HL-60 (cell line): ENCODE measurements at regions not wholly inside any gene's neighbourhood (a gene's known extent, or its start where the extent isn't known, plus 50 kb on each side); places are given as distances from the start of the nearest gene placed in this dataset.

Experiments used
- GABPA ChIP-seq: IDR thresholded peaks from 2 replicates; pipeline ENCODE4 v1.6.1; 2012; ENCODE audit warnings: low read depth
- TF ChIP-seq, protein P1 (sequence below): IDR thresholded peaks from one replicate; pipeline ENCODE4 v1.5.1; 2011; ENCODE audit warnings: low read length, control low read depth, inconsistent platforms; ENCODE audit not compliant: insufficient read depth

DNA sequence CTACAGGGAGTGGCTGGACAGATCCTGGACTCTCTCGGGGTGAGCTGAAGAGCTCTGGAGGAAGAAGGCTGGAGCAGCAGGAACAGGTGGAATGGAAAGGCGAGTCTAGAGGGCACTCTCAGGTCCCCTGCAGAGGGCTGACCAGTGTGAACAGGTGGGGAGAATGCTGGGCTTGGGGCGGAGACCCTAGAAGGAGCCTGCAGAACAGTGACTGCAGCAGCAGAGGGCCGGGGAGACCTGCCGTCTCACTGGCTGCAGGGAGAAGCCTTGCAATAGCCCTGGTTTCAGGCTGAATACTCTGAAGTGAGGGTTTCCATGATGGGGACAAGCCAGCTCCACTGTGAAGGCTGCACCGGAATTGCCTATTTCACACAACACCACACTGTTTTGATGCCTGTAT lies 626.7 kb upstream of the SALL3 start:
- TF ChIP-seq, protein P1, sequence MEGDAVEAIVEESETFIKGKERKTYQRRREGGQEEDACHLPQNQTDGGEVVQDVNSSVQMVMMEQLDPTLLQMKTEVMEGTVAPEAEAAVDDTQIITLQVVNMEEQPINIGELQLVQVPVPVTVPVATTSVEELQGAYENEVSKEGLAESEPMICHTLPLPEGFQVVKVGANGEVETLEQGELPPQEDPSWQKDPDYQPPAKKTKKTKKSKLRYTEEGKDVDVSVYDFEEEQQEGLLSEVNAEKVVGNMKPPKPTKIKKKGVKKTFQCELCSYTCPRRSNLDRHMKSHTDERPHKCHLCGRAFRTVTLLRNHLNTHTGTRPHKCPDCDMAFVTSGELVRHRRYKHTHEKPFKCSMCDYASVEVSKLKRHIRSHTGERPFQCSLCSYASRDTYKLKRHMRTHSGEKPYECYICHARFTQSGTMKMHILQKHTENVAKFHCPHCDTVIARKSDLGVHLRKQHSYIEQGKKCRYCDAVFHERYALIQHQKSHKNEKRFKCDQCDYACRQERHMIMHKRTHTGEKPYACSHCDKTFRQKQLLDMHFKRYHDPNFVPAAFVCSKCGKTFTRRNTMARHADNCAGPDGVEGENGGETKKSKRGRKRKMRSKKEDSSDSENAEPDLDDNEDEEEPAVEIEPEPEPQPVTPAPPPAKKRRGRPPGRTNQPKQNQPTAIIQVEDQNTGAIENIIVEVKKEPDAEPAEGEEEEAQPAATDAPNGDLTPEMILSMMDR = no peak
- no peak for TF ChIP-seq GABPA
